HuH-7.5 (cell line): ENCODE measurements at regions not wholly inside any gene's neighbourhood (a gene's known extent, or its start where the extent isn't known, plus 50 kb on each side); places are given as distances from the start of the nearest gene placed in this dataset.

Source experiments
- DNase-seq: peaks from one replicate; pipeline ENCODE4 v3.0.0; 2011; ENCODE audit warnings: low spot score

- no peak for DNase-seq
These were observed 262.0 kb downstream of the HIVEP2 start for GRCh38 chr6:142682985-142683384.

- no peak for DNase-seq
These were observed 261.2 kb downstream of the HIVEP2 start for GRCh38 chr6:142683714-142684141.

GRCh38 chr6:142684371-142684770 lies 260.6 kb downstream of the HIVEP2 start:
- no peak for DNase-seq

GRCh38 chr6:142685852-142686506 lies 259.0 kb downstream of the HIVEP2 start:
- no peak for DNase-seq

GRCh38 chr6:142686507-142686887 lies 258.5 kb downstream of the HIVEP2 start:
- no peak for DNase-seq

GRCh38 chr6:142692942-142693341 lies 252.0 kb downstream of the HIVEP2 start:
- peak; percentile 15 for DNase-seq

GRCh38 chr6:142693441-142693840 lies 251.5 kb downstream of the HIVEP2 start:
- DNase-seq, result no peak

- DNase-seq, result no peak
These were observed 250.9 kb downstream of the HIVEP2 start for GRCh38 chr6:142694054-142694453.

GRCh38 chr6:142695016-142695415 lies 250.0 kb downstream of the HIVEP2 start:
- DNase-seq, result no peak

- no peak for DNase-seq
These were observed 248.6 kb downstream of the HIVEP2 start for GRCh38 chr6:142696123-142697000.

- no peak for DNase-seq
These were observed 248.0 kb downstream of the HIVEP2 start for GRCh38 chr6:142697001-142697335.

GRCh38 chr6:142697922-142698321 lies 247.1 kb downstream of the HIVEP2 start:
- no peak for DNase-seq

- DNase-seq, result no peak
These were observed 246.2 kb downstream of the HIVEP2 start for GRCh38 chr6:142698751-142699150.

GRCh38 chr6:142699391-142699790 lies 245.6 kb downstream of the HIVEP2 start:
- no peak for DNase-seq

- no peak for DNase-seq
These were observed 244.9 kb downstream of the HIVEP2 start for GRCh38 chr6:142700032-142700431.

- no peak for DNase-seq
These were observed 244.2 kb downstream of the HIVEP2 start for GRCh38 chr6:142700671-142701312.
